ENCODE measurements at regions not wholly inside any gene's neighbourhood (a gene's known extent, or its start where the extent isn't known, plus 50 kb on each side); places are given as distances from the start of the nearest gene placed in this dataset.

GRCh38 chr14:22334627-22335026 lies 254.4 kb downstream of the DAD1 start:
- no peak for DNase-seq

GRCh38 chr14:22334275-22334577 lies 254.8 kb downstream of the DAD1 start:
- no peak for DNase-seq

GRCh38 chr14:22333422-22334274 lies 255.4 kb downstream of the DAD1 start:
- DNase-seq: peak in 2 of 14 donors; percentile 31 to 37

GRCh38 chr14:22332686-22333421 lies 256.2 kb downstream of the DAD1 start:
- no peak for DNase-seq

GRCh38 chr14:22329371-22329770 lies 259.7 kb downstream of the DAD1 start:
- no peak for DNase-seq

- no peak for DNase-seq
Observed at GRCh38 chr14:22325676-22326400, 263.2 kb downstream of the DAD1 start.

GRCh38 chr14:22320362-22320750 lies 268.7 kb downstream of the DAD1 start:
- no peak for DNase-seq

GRCh38 chr14:22319526-22320361 lies 269.3 kb downstream of the DAD1 start:
- peak in 4 of 14 donors; percentile 5 to 40 (median 18) for DNase-seq

GRCh38 chr14:22318951-22319350 lies 270.1 kb downstream of the DAD1 start:
- no peak for DNase-seq

- no peak for DNase-seq
Observed at GRCh38 chr14:22316473-22316872, 272.6 kb downstream of the DAD1 start.

GRCh38 chr14:22315336-22315735 lies 273.7 kb downstream of the DAD1 start:
- no peak for DNase-seq

GRCh38 chr14:22314183-22314820 lies 274.7 kb downstream of the DAD1 start:
- peak in 2 of 14 donors; percentile 10 to 25 for DNase-seq

- DNase-seq: no peak
Observed at GRCh38 chr14:22313172-22313801, 275.7 kb downstream of the DAD1 start.

- no peak for DNase-seq
Observed at GRCh38 chr14:22311636-22312035, 277.4 kb downstream of the DAD1 start.

- no peak for DNase-seq
Observed at GRCh38 chr14:22305607-22306006, 283.4 kb downstream of the DAD1 start.

- no peak for DNase-seq
Observed at GRCh38 chr14:22304326-22304725, 284.7 kb downstream of the DAD1 start.

GRCh38 chr14:22303589-22304195 lies 285.3 kb downstream of the DAD1 start:
- DNase-seq: no peak

- DNase-seq: no peak
Observed at GRCh38 chr14:22300646-22301045, 288.4 kb downstream of the DAD1 start.

GRCh38 chr14:22297376-22297775 lies 291.6 kb downstream of the DAD1 start:
- no peak for DNase-seq

- DNase-seq: no peak
Observed at GRCh38 chr14:22296722-22297121, 292.3 kb downstream of the DAD1 start.

- DNase-seq: no peak
Observed at GRCh38 chr14:22296088-22296487, 292.9 kb downstream of the DAD1 start.

All from C1 segment of cervical spinal cord (tissue), 14 donors.